ENCODE measurements at regions not wholly inside any gene's neighbourhood (a gene's known extent, or its start where the extent isn't known, plus 50 kb on each side); places are given as distances from the start of the nearest gene placed in this dataset.

DNA sequence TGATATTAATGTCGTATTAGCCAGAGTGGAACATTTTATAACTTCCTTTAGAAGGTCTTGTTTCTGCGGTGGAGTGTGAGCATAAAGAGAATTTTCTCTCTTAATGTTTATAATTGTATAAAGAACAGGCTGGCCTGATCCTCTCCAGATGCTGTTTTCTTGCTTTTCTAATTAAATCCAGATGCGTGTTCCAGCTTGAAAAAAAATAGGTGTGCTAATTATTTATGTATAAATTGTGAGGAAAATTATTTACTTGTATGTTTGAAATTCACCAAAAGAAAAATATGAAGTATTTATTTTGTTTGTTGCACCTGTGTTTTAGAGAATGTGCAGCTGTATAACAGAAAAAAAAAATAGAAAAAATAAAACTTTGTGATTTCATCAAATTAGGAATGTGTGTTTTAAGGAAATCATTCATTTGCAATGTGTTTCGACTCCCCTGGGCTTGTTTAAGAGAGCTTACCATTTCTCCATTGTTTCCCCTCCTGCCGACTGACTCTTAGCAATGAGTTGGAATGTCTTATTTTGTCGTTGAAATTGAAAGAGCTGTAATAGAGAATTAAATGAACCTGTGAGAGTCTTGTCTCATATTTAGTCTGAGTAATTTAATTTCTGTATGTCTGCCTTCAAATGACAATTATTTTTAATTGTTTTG is 220.1 kb upstream of the NXPH2 start:
- no peaks in the 10 kb centered on the region for H3K9me3 ChIP-seq (ENCODE audit: insufficient read depth, low read length, severe bottlenecking)

DNA sequence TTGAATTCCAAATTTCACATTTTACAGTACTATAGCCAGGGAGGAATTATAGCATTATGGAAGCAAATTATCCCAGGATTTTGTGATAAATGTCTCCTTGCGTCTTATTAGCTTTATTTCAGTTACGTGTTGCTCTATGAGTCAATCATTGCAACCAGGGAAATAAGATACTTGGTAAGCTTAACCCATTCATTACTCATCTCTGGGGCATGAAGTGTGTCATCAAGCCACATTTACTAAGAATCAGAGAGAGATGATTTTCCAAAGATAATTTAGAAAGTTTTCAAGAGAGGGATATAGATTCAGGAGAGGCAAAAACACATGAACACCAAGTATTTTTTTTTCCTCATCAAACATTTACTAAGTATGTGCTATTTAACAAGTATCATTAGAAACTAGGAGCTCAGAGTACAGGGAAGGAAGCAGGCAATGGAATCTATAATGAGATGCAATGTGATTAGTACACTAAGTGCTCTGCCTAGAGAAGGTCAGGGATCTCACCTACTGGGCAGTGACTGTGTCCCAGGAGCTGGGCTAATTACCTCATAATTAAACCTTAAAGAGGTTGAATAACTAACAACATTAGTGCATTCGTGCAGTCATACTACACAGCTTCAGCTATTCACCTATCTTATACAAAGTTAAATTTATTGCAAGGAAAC is 217.8 kb upstream of the NXPH2 start:
- Histone ChIP-seq H3K36me3 (ENCODE audit: insufficient read depth, low read length) (no peaks in the 10 kb centered on the region), H2AFZ (ENCODE audit: low read depth, low read length) (no peak overlapping the region), H4K20me1 (ENCODE audit: insufficient read depth, low read length) (no peaks in the 10 kb centered on the region), H3K9ac (ENCODE audit: low read depth, low read length) (no peak overlapping the region), H3K27me3 (ENCODE audit: insufficient read depth, low read length, poor library complexity) (no peaks in the 10 kb centered on the region), H3K27ac (ENCODE audit: low read length) (no peak overlapping the region), H3K4me3 (ENCODE audit: low read depth in 1 of 2, low read length in 2 of 2) (no peak overlapping the region), H3K79me2 (ENCODE audit: insufficient read depth, low read length) (no peaks in the 10 kb centered on the region), H3K4me2 (ENCODE audit: insufficient read depth, low read length) (no peak overlapping the region), H3K4me1 (ENCODE audit: insufficient read depth, low read length) (no peaks in the 10 kb centered on the region), H3K9me3 (ENCODE audit: insufficient read depth, low read length, severe bottlenecking) (no peaks in the 10 kb centered on the region)
- ATAC-seq (ENCODE audit: insufficient read depth, low read depth): no peak
- TF ChIP-seq EZH2 (IDR thresholded peaks at IDR 0.05; ENCODE audit: borderline replicate concordance, low read depth, low read length, severe bottlenecking): no peak
- TF ChIP-seq, protein P1, sequence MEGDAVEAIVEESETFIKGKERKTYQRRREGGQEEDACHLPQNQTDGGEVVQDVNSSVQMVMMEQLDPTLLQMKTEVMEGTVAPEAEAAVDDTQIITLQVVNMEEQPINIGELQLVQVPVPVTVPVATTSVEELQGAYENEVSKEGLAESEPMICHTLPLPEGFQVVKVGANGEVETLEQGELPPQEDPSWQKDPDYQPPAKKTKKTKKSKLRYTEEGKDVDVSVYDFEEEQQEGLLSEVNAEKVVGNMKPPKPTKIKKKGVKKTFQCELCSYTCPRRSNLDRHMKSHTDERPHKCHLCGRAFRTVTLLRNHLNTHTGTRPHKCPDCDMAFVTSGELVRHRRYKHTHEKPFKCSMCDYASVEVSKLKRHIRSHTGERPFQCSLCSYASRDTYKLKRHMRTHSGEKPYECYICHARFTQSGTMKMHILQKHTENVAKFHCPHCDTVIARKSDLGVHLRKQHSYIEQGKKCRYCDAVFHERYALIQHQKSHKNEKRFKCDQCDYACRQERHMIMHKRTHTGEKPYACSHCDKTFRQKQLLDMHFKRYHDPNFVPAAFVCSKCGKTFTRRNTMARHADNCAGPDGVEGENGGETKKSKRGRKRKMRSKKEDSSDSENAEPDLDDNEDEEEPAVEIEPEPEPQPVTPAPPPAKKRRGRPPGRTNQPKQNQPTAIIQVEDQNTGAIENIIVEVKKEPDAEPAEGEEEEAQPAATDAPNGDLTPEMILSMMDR (IDR thresholded peaks at IDR 0.05; ENCODE audit: borderline replicate concordance, extremely low read depth, low read length, poor library complexity, severe bottlenecking): no peak
- DNase-seq: no peak

More for the DNA sequence above, 220.1 kb upstream of the NXPH2 start:
- Histone ChIP-seq H3K9ac (ENCODE audit: low read depth, low read length) (no peak overlapping the region), H3K4me1 (ENCODE audit: insufficient read depth, low read length) (no peaks in the 10 kb centered on the region), H3K27ac (ENCODE audit: low read length) (no peak overlapping the region), H3K36me3 (ENCODE audit: insufficient read depth, low read length) (no peaks in the 10 kb centered on the region), H3K27me3 (ENCODE audit: insufficient read depth, low read length, poor library complexity) (no peaks in the 10 kb centered on the region), H3K79me2 (ENCODE audit: insufficient read depth, low read length) (no peaks in the 10 kb centered on the region), H4K20me1 (ENCODE audit: insufficient read depth, low read length) (no peaks in the 10 kb centered on the region), H3K4me3 (ENCODE audit: low read depth in 1 of 2, low read length in 2 of 2) (no peak overlapping the region), H2AFZ (ENCODE audit: low read depth, low read length) (no peak overlapping the region), H3K4me2 (ENCODE audit: insufficient read depth, low read length) (no peak overlapping the region)
- TF ChIP-seq, protein P1 (IDR thresholded peaks at IDR 0.05; ENCODE audit: borderline replicate concordance, extremely low read depth, low read length, poor library complexity, severe bottlenecking): no peak
- no peak for TF ChIP-seq EZH2 (IDR thresholded peaks at IDR 0.05; ENCODE audit: borderline replicate concordance, low read depth, low read length, severe bottlenecking)
- DNase-seq (no peak), ATAC-seq (ENCODE audit: insufficient read depth, low read depth) (no peak)

DNA sequence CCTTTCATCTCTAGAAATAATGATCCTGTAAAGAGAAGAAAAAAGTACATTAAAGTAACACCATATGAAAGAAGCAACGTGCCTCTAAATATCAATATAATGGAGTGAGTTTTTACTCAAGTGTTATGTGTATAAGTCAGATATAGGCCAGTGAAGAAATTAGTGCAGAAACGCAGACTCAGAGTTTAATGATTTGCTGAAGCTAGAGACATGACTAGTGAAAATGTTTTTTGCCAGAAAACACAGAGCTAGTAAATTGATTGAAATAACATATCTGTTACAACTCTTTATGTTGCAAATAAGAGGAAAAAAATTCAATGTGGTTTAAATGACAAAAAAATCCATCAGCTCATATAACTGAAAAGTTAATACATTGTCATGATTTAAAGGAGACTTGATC is 217.2 kb upstream of the NXPH2 start:
- no peak for DNase-seq
- Histone ChIP-seq H2AFZ (ENCODE audit: low read depth, low read length) (no peak overlapping the region), H4K20me1 (ENCODE audit: insufficient read depth, low read length) (no peaks in the 10 kb centered on the region), H3K4me3 (ENCODE audit: low read depth in 1 of 2, low read length in 2 of 2) (no peak overlapping the region), H3K9ac (ENCODE audit: low read depth, low read length) (no peak overlapping the region), H3K27ac (ENCODE audit: low read length) (no peak overlapping the region), H3K4me1 (ENCODE audit: insufficient read depth, low read length) (no peaks in the 10 kb centered on the region), H3K36me3 (ENCODE audit: insufficient read depth, low read length) (no peaks in the 10 kb centered on the region), H3K27me3 (ENCODE audit: insufficient read depth, low read length, poor library complexity) (no peaks in the 10 kb centered on the region), H3K79me2 (ENCODE audit: insufficient read depth, low read length) (no peaks in the 10 kb centered on the region), H3K9me3 (ENCODE audit: insufficient read depth, low read length, severe bottlenecking) (no peaks in the 10 kb centered on the region), H3K4me2 (ENCODE audit: insufficient read depth, low read length) (no peak overlapping the region)
- no peak for TF ChIP-seq EZH2 (IDR thresholded peaks at IDR 0.05; ENCODE audit: borderline replicate concordance, low read depth, low read length, severe bottlenecking)
- TF ChIP-seq, protein P1 (IDR thresholded peaks at IDR 0.05; ENCODE audit: borderline replicate concordance, extremely low read depth, low read length, poor library complexity, severe bottlenecking): no peak
- ATAC-seq (ENCODE audit: insufficient read depth, low read depth): no peak

Measured in DND-41 (cell line).